HepG2 (cell line): ENCODE measurements at regions not wholly inside any gene's neighbourhood (a gene's known extent, or its start where the extent isn't known, plus 50 kb on each side); places are given as distances from the start of the nearest gene placed in this dataset.

Source experiments
- BRCA1 ChIP-seq: sonication (generic); formaldehyde crosslinking; IDR thresholded peaks from 2 replicates; pipeline ENCODE4 v1.4.0; 2020; ENCODE audit warnings: missing genetic modification reagents
- CBX5 ChIP-seq: sonication (generic); formaldehyde crosslinking; IDR thresholded peaks from 2 replicates; pipeline ENCODE4 v1.4.0; 2020; ENCODE audit warnings: missing genetic modification reagents, borderline replicate concordance
- KDM5A ChIP-seq: fragments of 200-600 bp; sonication (generic); IDR thresholded peaks from 2 replicates; pipeline ENCODE4 v1.7.0; 2018; ENCODE audit warnings: antibody characterized with exemption, mild to moderate bottlenecking, low read length, borderline replicate concordance
- MAF1 ChIP-seq: sonication (generic); formaldehyde crosslinking; IDR thresholded peaks from 2 replicates; pipeline ENCODE4 v1.5.0; 2020; ENCODE audit warnings: missing genetic modification reagents, borderline replicate concordance
- NFE2L2 ChIP-seq: fragments of 150-350 bp; IDR thresholded peaks from 2 replicates; pipeline ENCODE4 v1.6.1; 2014; ENCODE audit warnings: low read length
- TARDBP ChIP-seq: sonication (generic); formaldehyde crosslinking; IDR thresholded peaks from 2 replicates; pipeline ENCODE4 v1.8.0; 2022; ENCODE audit warnings: mild to moderate bottlenecking, missing genetic modification reagents
- ZNF563 ChIP-seq: sonication (generic); formaldehyde crosslinking; IDR thresholded peaks from 2 replicates; pipeline ENCODE4 v1.8.0; 2022; ENCODE audit warnings: mild to moderate bottlenecking, moderate library complexity, missing genetic modification reagents
- TF ChIP-seq, protein P1 (sequence below): sonication (generic); formaldehyde crosslinking; IDR thresholded peaks from 2 replicates; pipeline ENCODE4 v1.5.0; 2020; ENCODE audit warnings: missing genetic modification reagents

DNA sequence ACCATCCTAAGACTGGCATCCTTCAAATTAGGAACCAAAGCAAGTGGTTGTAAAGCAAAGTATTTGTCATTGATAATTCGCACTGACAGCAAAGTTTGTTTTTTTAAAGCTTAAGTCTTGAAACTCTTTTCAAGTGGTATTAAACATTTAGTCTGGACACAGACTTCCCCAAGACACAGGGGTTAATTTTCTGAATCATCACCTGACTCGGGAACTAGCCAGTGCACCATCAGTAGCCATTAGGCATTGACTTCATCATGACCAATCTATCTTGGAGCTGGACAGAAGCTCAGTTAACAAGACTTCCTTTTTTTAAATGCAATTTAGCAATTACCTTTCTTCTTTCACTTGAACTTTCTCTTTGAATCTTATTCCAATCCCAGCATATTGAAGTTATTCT, 210.6 kb downstream of the ZNF365 start:
- TF ChIP-seq ZNF563 (CRISPR knock-in tag) (no peak), BRCA1 (CRISPR knock-in tag) (no peak), MAF1 (CRISPR knock-in tag) (no peak), CBX5 (CRISPR knock-in tag) (no peak), TARDBP (CRISPR knock-in tag) (no peak), NFE2L2 (no peak), KDM5A (no peak)
- TF ChIP-seq, protein P1, sequence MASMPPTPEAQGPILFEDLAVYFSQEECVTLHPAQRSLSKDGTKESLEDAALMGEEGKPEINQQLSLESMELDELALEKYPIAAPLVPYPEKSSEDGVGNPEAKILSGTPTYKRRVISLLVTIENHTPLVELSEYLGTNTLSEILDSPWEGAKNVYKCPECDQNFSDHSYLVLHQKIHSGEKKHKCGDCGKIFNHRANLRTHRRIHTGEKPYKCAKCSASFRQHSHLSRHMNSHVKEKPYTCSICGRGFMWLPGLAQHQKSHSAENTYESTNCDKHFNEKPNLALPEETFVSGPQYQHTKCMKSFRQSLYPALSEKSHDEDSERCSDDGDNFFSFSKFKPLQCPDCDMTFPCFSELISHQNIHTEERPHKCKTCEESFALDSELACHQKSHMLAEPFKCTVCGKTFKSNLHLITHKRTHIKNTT (CRISPR knock-in tag) = no peak
